OCI-LY1 (cell line): ENCODE measurements at regions not wholly inside any gene's neighbourhood (a gene's known extent, or its start where the extent isn't known, plus 50 kb on each side); places are given as distances from the start of the nearest gene placed in this dataset.

ENCODE experiments used
- EZH2 ChIP-seq: fragments of 200-600 bp; sonication (generic), shearing (Covaris generic); IDR thresholded peaks from 2 replicates; pipeline ENCODE4 v1.8.0; 2017; ENCODE audit warnings: borderline replicate concordance, mixed run types, mild to moderate bottlenecking, antibody characterized with exemption, low read length, moderate library complexity, mixed read lengths
- TF ChIP-seq, protein P1 (sequence below): fragments of 200-600 bp; sonication (generic), shearing (Covaris generic); IDR thresholded peaks from 2 replicates; pipeline ENCODE4 v1.5.1; 2017; ENCODE audit warnings: mild to moderate bottlenecking, antibody characterized with exemption, low read length, moderate library complexity, mixed read lengths

DNA sequence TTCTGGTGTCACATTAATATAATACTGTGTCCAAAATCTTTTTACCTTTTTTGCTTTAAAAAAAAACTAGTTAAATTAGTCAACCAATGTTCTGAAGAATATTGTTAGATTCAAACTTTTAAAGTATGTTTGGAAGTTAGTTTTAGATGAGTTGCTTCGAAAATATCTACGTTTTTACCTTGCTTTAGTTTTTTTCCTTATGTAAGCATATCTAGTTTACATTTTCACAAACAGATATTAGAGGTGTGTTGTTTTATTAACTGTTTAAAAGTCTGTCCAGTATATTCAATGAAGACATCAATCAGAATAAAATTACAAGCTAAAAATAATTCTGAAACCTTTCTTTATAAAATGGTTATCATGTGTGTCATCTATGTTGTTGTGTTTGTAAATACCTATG lies 375.0 kb upstream of the BTBD3 start:
- TF ChIP-seq, protein P1, sequence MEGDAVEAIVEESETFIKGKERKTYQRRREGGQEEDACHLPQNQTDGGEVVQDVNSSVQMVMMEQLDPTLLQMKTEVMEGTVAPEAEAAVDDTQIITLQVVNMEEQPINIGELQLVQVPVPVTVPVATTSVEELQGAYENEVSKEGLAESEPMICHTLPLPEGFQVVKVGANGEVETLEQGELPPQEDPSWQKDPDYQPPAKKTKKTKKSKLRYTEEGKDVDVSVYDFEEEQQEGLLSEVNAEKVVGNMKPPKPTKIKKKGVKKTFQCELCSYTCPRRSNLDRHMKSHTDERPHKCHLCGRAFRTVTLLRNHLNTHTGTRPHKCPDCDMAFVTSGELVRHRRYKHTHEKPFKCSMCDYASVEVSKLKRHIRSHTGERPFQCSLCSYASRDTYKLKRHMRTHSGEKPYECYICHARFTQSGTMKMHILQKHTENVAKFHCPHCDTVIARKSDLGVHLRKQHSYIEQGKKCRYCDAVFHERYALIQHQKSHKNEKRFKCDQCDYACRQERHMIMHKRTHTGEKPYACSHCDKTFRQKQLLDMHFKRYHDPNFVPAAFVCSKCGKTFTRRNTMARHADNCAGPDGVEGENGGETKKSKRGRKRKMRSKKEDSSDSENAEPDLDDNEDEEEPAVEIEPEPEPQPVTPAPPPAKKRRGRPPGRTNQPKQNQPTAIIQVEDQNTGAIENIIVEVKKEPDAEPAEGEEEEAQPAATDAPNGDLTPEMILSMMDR, result no peak
- no peak for TF ChIP-seq EZH2
